RWPE2 (cell line): ENCODE measurements at regions not wholly inside any gene's neighbourhood (a gene's known extent, or its start where the extent isn't known, plus 50 kb on each side); places are given as distances from the start of the nearest gene placed in this dataset.

ENCODE experiments used
- ATAC-seq: fragments of 200-7000 bp; cut with Tn5 transposase; 3 replicates; pipeline ENCODE4 v1.9.1; 2021; ENCODE audit warnings: low read depth
- DNase-seq: peaks from one replicate; pipeline ENCODE4 v3.0.0-alpha.2; 2020; ENCODE audit warnings: low spot score
- H3K27ac ChIP-seq: fragments of 450-650 bp; 2 replicates; pipeline ENCODE4 v1.5.1; 2017; ENCODE audit warnings: mild to moderate bottlenecking; ENCODE audit not compliant: poor library complexity, severe bottlenecking
- H3K27me3 ChIP-seq: fragments of 250-450 bp; sonication (Bioruptor Pico); 2 replicates; pipeline ENCODE4 v1.5.1; 2021; ENCODE audit warnings: mild to moderate bottlenecking, moderate library complexity; ENCODE audit not compliant: insufficient read depth, poor library complexity, severe bottlenecking
- H3K36me3 ChIP-seq: fragments of 250-450 bp; sonication (Bioruptor Pico); 2 replicates; pipeline ENCODE4 v1.5.1; 2020; ENCODE audit warnings: low read depth, mild to moderate bottlenecking, moderate library complexity
- H3K4me1 ChIP-seq: fragments of 250-450 bp; sonication (Bioruptor Pico); 2 replicates; pipeline ENCODE4 v1.5.1; 2021; ENCODE audit warnings: mild to moderate bottlenecking, moderate library complexity; ENCODE audit not compliant: insufficient read depth, poor library complexity, severe bottlenecking
- H3K4me3 ChIP-seq: fragments of 250-450 bp; sonication (Bioruptor Pico); 2 replicates; pipeline ENCODE4 v1.5.1; 2021; ENCODE audit warnings: mild to moderate bottlenecking, moderate library complexity; ENCODE audit not compliant: severe bottlenecking
- H3K9me3 ChIP-seq: fragments of 250-450 bp; sonication (Bioruptor Pico); 2 replicates; pipeline ENCODE4 v1.5.1; 2021; ENCODE audit warnings: mild to moderate bottlenecking, moderate library complexity; ENCODE audit not compliant: severe bottlenecking
- TF ChIP-seq, protein P1 (sequence below): fragments of 450-650 bp; IDR thresholded peaks from one replicate; pipeline ENCODE4 v1.5.1; 2017; ENCODE audit warnings: mild to moderate bottlenecking, moderate library complexity; ENCODE audit not compliant: poor library complexity, severe bottlenecking

DNA sequence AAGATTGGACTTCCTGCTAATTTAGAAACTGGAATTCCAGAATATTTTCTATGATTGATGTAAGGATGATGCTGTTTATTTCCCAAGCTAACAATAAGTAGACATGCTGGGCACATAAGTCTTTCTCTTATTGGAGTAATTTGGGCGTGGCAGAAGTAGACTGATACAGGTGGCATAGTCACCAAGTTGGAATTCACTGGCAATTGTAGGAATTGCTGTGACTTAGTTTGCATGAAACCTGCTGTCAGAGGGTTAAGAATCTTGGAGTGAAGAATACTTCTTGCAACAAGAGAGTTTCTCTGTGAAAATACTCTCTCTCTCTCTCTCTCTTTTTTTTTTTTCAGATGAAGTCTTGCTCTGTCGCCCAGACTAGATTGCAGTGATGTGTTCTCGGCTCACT is 569.7 kb downstream of the REEP3 start:
- H3K9me3 ChIP-seq, result no peaks in the 10 kb centered on the region
- no peaks in the 10 kb centered on the region for H3K36me3 ChIP-seq
- ATAC-seq, result no peak
- H3K4me1 ChIP-seq, result no peaks in the 10 kb centered on the region
- H3K27me3 ChIP-seq, result no peaks in the 10 kb centered on the region
- H3K27ac ChIP-seq, result no peak overlapping the region
- no peak overlapping the region for H3K4me3 ChIP-seq
- TF ChIP-seq, protein P1, sequence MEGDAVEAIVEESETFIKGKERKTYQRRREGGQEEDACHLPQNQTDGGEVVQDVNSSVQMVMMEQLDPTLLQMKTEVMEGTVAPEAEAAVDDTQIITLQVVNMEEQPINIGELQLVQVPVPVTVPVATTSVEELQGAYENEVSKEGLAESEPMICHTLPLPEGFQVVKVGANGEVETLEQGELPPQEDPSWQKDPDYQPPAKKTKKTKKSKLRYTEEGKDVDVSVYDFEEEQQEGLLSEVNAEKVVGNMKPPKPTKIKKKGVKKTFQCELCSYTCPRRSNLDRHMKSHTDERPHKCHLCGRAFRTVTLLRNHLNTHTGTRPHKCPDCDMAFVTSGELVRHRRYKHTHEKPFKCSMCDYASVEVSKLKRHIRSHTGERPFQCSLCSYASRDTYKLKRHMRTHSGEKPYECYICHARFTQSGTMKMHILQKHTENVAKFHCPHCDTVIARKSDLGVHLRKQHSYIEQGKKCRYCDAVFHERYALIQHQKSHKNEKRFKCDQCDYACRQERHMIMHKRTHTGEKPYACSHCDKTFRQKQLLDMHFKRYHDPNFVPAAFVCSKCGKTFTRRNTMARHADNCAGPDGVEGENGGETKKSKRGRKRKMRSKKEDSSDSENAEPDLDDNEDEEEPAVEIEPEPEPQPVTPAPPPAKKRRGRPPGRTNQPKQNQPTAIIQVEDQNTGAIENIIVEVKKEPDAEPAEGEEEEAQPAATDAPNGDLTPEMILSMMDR, result no peak
- DNase-seq, result no peak

DNA sequence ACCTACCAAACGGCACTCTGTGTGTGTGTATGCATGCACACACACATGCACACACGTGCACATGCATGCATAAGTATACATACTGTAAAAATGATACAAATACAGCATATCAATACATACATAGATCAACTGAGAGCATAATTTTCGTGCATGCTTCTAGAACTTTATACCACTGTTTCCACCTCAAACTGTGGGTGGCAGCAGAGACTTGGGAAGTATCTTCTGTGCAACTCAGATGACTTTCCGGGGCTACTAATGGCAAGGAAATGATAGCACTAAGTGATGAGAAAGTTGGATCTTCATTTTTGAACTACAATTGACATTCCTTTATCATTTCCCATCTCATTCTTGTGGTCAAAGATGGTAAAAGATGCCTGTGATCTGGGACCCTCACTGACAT is 570.7 kb downstream of the REEP3 start:
- H3K36me3 ChIP-seq, result no peaks in the 10 kb centered on the region
- DNase-seq (no peak), ATAC-seq (peak; percentile 46; the same call in 1 of the 3 replicates)
- TF ChIP-seq, protein P1, result peak; percentile 35
- H3K27ac ChIP-seq, result no peak overlapping the region
- H3K4me3 ChIP-seq, result no peak overlapping the region
- H3K27me3 ChIP-seq, result no peaks in the 10 kb centered on the region
- H3K4me1 ChIP-seq, result no peaks in the 10 kb centered on the region
- no peaks in the 10 kb centered on the region for H3K9me3 ChIP-seq

DNA sequence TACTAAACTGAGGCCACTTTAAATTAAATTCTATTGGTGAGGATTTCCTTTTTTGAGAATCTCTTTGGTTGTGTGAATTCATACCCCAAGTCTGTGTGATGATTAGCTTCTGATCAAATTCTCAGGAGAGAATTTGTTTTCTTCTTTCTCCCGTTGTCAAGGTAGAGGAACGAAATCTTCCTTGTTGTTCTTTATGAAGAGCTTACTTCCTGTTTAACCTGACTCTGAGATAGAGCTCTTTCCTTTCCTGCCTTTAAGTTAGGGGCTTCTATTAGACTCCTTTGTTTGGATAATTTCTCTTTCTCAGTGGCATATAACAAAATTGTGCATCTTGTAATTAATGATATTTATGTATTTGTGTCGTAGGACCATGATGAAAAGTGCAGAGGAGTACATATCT is 572.1 kb downstream of the REEP3 start:
- ATAC-seq (no peak), DNase-seq (no peak)
- no peaks in the 10 kb centered on the region for H3K36me3 ChIP-seq
- no peaks in the 10 kb centered on the region for H3K4me1 ChIP-seq
- H3K4me3 ChIP-seq, result no peak overlapping the region
- TF ChIP-seq, protein P1, result no peak
- no peak overlapping the region for H3K27ac ChIP-seq
- H3K27me3 ChIP-seq, result no peaks in the 10 kb centered on the region
- H3K9me3 ChIP-seq, result no peaks in the 10 kb centered on the region

DNA sequence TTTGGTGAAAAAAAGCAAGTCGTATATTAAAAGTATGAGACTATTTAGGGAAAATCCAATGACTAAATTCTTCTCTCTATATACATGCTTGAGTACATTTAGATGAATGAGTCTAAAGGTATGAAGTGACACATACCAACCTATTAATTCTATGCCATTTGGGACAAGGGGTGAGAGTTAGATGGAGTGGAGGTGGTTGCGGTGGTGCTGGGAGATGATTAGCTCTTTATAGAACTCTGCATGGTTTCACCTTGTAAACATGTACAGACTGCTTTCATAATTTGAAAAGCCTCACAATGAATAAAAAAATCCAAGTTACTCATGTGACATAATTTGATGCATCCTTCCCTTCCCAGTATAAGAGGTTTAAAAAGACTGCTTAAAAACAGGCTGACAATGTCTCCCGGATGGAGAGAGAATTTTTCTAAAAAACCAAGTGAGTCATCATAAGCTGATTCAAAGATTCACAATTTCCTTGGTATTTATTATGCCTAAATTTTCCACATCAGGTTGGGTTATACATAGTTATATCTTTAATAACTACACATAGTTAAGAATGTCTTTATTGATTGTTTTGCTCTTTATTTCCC is 572.8 kb downstream of the REEP3 start:
- Histone ChIP-seq H3K27ac (no peak overlapping the region), H3K4me1 (no peaks in the 10 kb centered on the region), H3K36me3 (no peaks in the 10 kb centered on the region), H3K4me3 (no peak overlapping the region), H3K9me3 (no peaks in the 10 kb centered on the region), H3K27me3 (no peaks in the 10 kb centered on the region)
- ATAC-seq, result no peak
- no peak for DNase-seq
- TF ChIP-seq, protein P1, result no peak

- Histone ChIP-seq H3K9me3 (no peaks in the 10 kb centered on the region), H3K4me1 (no peaks in the 10 kb centered on the region), H3K27ac (no peak overlapping the region), H3K4me3 (no peak overlapping the region), H3K36me3 (no peaks in the 10 kb centered on the region), H3K27me3 (no peaks in the 10 kb centered on the region)
- ATAC-seq, result no peak
- TF ChIP-seq, protein P1, result no peak
- DNase-seq, result no peak
Observed at GRCh38 chr10:64096941-64097340, 575.7 kb downstream of the REEP3 start.
